ENCODE measurements at regions not wholly inside any gene's neighbourhood (a gene's known extent, or its start where the extent isn't known, plus 50 kb on each side); places are given as distances from the start of the nearest gene placed in this dataset.

- DNase-seq = no peak
These were observed 201.5 kb downstream of the MTX2 start for GRCh38 chr2:176470713-176471112.

GRCh38 chr2:176471949-176472348, 202.7 kb downstream of the MTX2 start:
- no peak for DNase-seq

- DNase-seq = no peak
These were observed 203.9 kb downstream of the MTX2 start for GRCh38 chr2:176473177-176473576.

- DNase-seq = no peak
These were observed 204.6 kb downstream of the MTX2 start for GRCh38 chr2:176473851-176474250.

GRCh38 chr2:176477336-176477735, 208.1 kb downstream of the MTX2 start:
- no peak for DNase-seq

- DNase-seq = no peak
These were observed 210.7 kb downstream of the MTX2 start for GRCh38 chr2:176479961-176480360.

- no peak for DNase-seq
These were observed 212.9 kb downstream of the MTX2 start for GRCh38 chr2:176482107-176482506.

- DNase-seq = no peak
These were observed 214.2 kb downstream of the MTX2 start for GRCh38 chr2:176483476-176483875.

- no peak for DNase-seq
These were observed 214.8 kb downstream of the MTX2 start for GRCh38 chr2:176483901-176484568.

GRCh38 chr2:176484838-176485237, 215.6 kb downstream of the MTX2 start:
- DNase-seq = no peak

- DNase-seq = no peak
These were observed 219.2 kb downstream of the MTX2 start for GRCh38 chr2:176488431-176488830.

- no peak for DNase-seq
These were observed 221.0 kb downstream of the MTX2 start for GRCh38 chr2:176490061-176490861.

GRCh38 chr2:176491172-176491904, 222.1 kb downstream of the MTX2 start:
- peak; percentile 32 for DNase-seq

GRCh38 chr2:176492583-176492982, 223.3 kb downstream of the MTX2 start:
- no peak for DNase-seq

- peak; percentile 6 for DNase-seq
These were observed 224.1 kb downstream of the MTX2 start for GRCh38 chr2:176493226-176493825.

GRCh38 chr2:176493909-176494308, 224.7 kb downstream of the MTX2 start:
- DNase-seq = no peak

GRCh38 chr2:176494949-176495353, 225.7 kb downstream of the MTX2 start:
- DNase-seq = peak; percentile 14

GRCh38 chr2:176495826-176496225, 226.6 kb downstream of the MTX2 start:
- no peak for DNase-seq

- no peak for DNase-seq
These were observed 227.5 kb downstream of the MTX2 start for GRCh38 chr2:176496761-176497160.

- no peak for DNase-seq
These were observed 231.7 kb downstream of the MTX2 start for GRCh38 chr2:176500901-176501300.

- no peak for DNase-seq
These were observed 232.4 kb downstream of the MTX2 start for GRCh38 chr2:176501617-176502016.

- no peak for DNase-seq
These were observed 233.4 kb downstream of the MTX2 start for GRCh38 chr2:176502619-176503018.

GRCh38 chr2:176503776-176504175, 234.5 kb downstream of the MTX2 start:
- DNase-seq = no peak

All from occipital lobe (tissue), 1 donor.